ENCODE measurements at regions not wholly inside any gene's neighbourhood (a gene's known extent, or its start where the extent isn't known, plus 50 kb on each side); places are given as distances from the start of the nearest gene placed in this dataset.

- no peak for DNase-seq
Observed at GRCh38 chr5:123882965-123883345, 371.0 kb downstream of the CSNK1G3 start.

- no peak for DNase-seq
Observed at GRCh38 chr5:123882319-123882964, 370.5 kb downstream of the CSNK1G3 start.

- peak; percentile 29 for DNase-seq
Observed at GRCh38 chr5:123881759-123882244, 369.8 kb downstream of the CSNK1G3 start.

- DNase-seq, result no peak
Observed at GRCh38 chr5:123880875-123881274, 368.9 kb downstream of the CSNK1G3 start.

- no peak for DNase-seq
Observed at GRCh38 chr5:123879071-123879470, 367.1 kb downstream of the CSNK1G3 start.

GRCh38 chr5:123876276-123876790 is 364.4 kb downstream of the CSNK1G3 start:
- DNase-seq, result no peak

- no peak for DNase-seq
Observed at GRCh38 chr5:123875561-123876275, 363.7 kb downstream of the CSNK1G3 start.

GRCh38 chr5:123874600-123875201 is 362.7 kb downstream of the CSNK1G3 start:
- no peak for DNase-seq

GRCh38 chr5:123873846-123874245 is 361.9 kb downstream of the CSNK1G3 start:
- no peak for DNase-seq

GRCh38 chr5:123871373-123871772 is 359.4 kb downstream of the CSNK1G3 start:
- no peak for DNase-seq

GRCh38 chr5:123868881-123869280 is 356.9 kb downstream of the CSNK1G3 start:
- no peak for DNase-seq

GRCh38 chr5:123868267-123868666 is 356.3 kb downstream of the CSNK1G3 start:
- DNase-seq, result no peak

- no peak for DNase-seq
Observed at GRCh38 chr5:123865641-123866040, 353.7 kb downstream of the CSNK1G3 start.

GRCh38 chr5:123864578-123864977 is 352.6 kb downstream of the CSNK1G3 start:
- no peak for DNase-seq

- no peak for DNase-seq
Observed at GRCh38 chr5:123858938-123859337, 347.0 kb downstream of the CSNK1G3 start.

GRCh38 chr5:123856766-123857165 is 344.8 kb downstream of the CSNK1G3 start:
- no peak for DNase-seq

GRCh38 chr5:123855609-123856008 is 343.6 kb downstream of the CSNK1G3 start:
- DNase-seq, result peak; percentile 45

GRCh38 chr5:123845356-123846100 is 333.6 kb downstream of the CSNK1G3 start:
- DNase-seq, result no peak

- no peak for DNase-seq
Observed at GRCh38 chr5:123844873-123845272, 332.9 kb downstream of the CSNK1G3 start.

GRCh38 chr5:123835421-123835820 is 323.4 kb downstream of the CSNK1G3 start:
- DNase-seq, result no peak

GRCh38 chr5:123830575-123830974 is 318.6 kb downstream of the CSNK1G3 start:
- DNase-seq, result no peak

- no peak for DNase-seq
Observed at GRCh38 chr5:123827811-123828210, 315.8 kb downstream of the CSNK1G3 start.

GRCh38 chr5:123819833-123820232 is 307.9 kb downstream of the CSNK1G3 start:
- DNase-seq, result no peak
